Neural progenitor cell (in vitro differentiated cells): ENCODE measurements at regions not wholly inside any gene's neighbourhood (a gene's known extent, or its start where the extent isn't known, plus 50 kb on each side); places are given as distances from the start of the nearest gene placed in this dataset.
"Not testable (repeated sequence)": the region's sequence is repeated elsewhere in the genome, so short reads cannot be mapped to it uniquely, and the experiment has no call there.

Experiments used
- CTCF ChIP-seq: fragments of 200-600 bp; sonication (generic); IDR thresholded peaks from 2 replicates; pipeline ENCODE4 v1.5.1; 2017; ENCODE audit warnings: antibody characterized with exemption, mild to moderate bottlenecking
- EZH2 ChIP-seq: fragments of 200-600 bp; sonication (generic); IDR thresholded peaks from 2 replicates; pipeline ENCODE4 v1.6.1; 2017; ENCODE audit warnings: antibody characterized with exemption, mild to moderate bottlenecking, moderate library complexity
- EZH2phosphoT487 ChIP-seq: fragments of 200-600 bp; sonication (generic); IDR thresholded peaks from 2 replicates; pipeline ENCODE4 v1.6.1; 2017; ENCODE audit warnings: antibody characterized with exemption

GRCh38 chr5:100983601-100984000, 80.5 kb upstream of the ST8SIA4 start:
- not testable (repeated sequence) for TF ChIP-seq CTCF, EZH2phosphoT487, EZH2
